GM20431 (cell line): ENCODE measurements at regions not wholly inside any gene's neighbourhood (a gene's known extent, or its start where the extent isn't known, plus 50 kb on each side); places are given as distances from the start of the nearest gene placed in this dataset.

ENCODE experiments used
- in situ Hi-C: fragments of 300-500 bp; cut with MseI, MboI; formaldehyde crosslinking; loops from one replicate; pipeline ENCODE4 v1.15.0; 2020; ENCODE audit warnings: low sequenced_read_pairs; ENCODE audit not compliant: unreplicated experiment

- in situ Hi-C loops = no loop called here
Measured at GRCh38 chr3:88369767-88370166, 220.0 kb downstream of the C3orf38 start.

GRCh38 chr3:88385090-88385489 lies 235.3 kb downstream of the C3orf38 start:
- in situ Hi-C loops = no loop called here

- in situ Hi-C loops = no loop called here
Measured at GRCh38 chr3:88398581-88398980, 248.8 kb downstream of the C3orf38 start.

GRCh38 chr3:88403319-88403718 lies 253.6 kb downstream of the C3orf38 start:
- in situ Hi-C loops = no loop called here

- in situ Hi-C loops = no loop called here
Measured at GRCh38 chr3:88408097-88408496, 258.3 kb downstream of the C3orf38 start.

- in situ Hi-C loops = no loop called here
Measured at GRCh38 chr3:88408935-88409334, 259.2 kb downstream of the C3orf38 start.

GRCh38 chr3:88410259-88410658 lies 260.5 kb downstream of the C3orf38 start:
- in situ Hi-C loops = no loop called here

- in situ Hi-C loops = no loop called here
Measured at GRCh38 chr3:88412346-88412745, 262.6 kb downstream of the C3orf38 start.

- in situ Hi-C loops = no loop called here
Measured at GRCh38 chr3:88416436-88416835, 266.7 kb downstream of the C3orf38 start.

GRCh38 chr3:88418219-88418618 lies 268.5 kb downstream of the C3orf38 start:
- in situ Hi-C loops = no loop called here

GRCh38 chr3:88433568-88433967 lies 283.8 kb downstream of the C3orf38 start:
- in situ Hi-C loops = no loop called here

- in situ Hi-C loops = no loop called here
Measured at GRCh38 chr3:88434001-88434400, 284.2 kb downstream of the C3orf38 start.

GRCh38 chr3:88440701-88441100 lies 290.9 kb downstream of the C3orf38 start:
- in situ Hi-C loops = no loop called here

- in situ Hi-C loops = no loop called here
Measured at GRCh38 chr3:88443066-88443465, 293.3 kb downstream of the C3orf38 start.

- in situ Hi-C loops = no loop called here
Measured at GRCh38 chr3:88444251-88444650, 294.5 kb downstream of the C3orf38 start.

GRCh38 chr3:88452228-88452627 lies 302.5 kb downstream of the C3orf38 start:
- in situ Hi-C loops = no loop called here

- in situ Hi-C loops = no loop called here
Measured at GRCh38 chr3:88460369-88460768, 310.6 kb downstream of the C3orf38 start.

GRCh38 chr3:88462230-88462629 lies 312.5 kb downstream of the C3orf38 start:
- in situ Hi-C loops = no loop called here

- in situ Hi-C loops = no loop called here
Measured at GRCh38 chr3:88467191-88467590, 317.4 kb downstream of the C3orf38 start.

GRCh38 chr3:88469216-88469615 lies 319.5 kb downstream of the C3orf38 start:
- in situ Hi-C loops = no loop called here

GRCh38 chr3:88478460-88478859 lies 328.7 kb downstream of the C3orf38 start:
- in situ Hi-C loops = no loop called here

- in situ Hi-C loops = no loop called here
Measured at GRCh38 chr3:88480822-88481221, 331.1 kb downstream of the C3orf38 start.

- in situ Hi-C loops = no loop called here
Measured at GRCh38 chr3:88485001-88485400, 335.2 kb downstream of the C3orf38 start.
